OCI-LY7 (cell line): ENCODE measurements at regions not wholly inside any gene's neighbourhood (a gene's known extent, or its start where the extent isn't known, plus 50 kb on each side); places are given as distances from the start of the nearest gene placed in this dataset.

ENCODE experiments used
- BruUV-seq: library from RNA; stranded (reverse); fragments of 400-500 nt; replicated peaks from 2 replicates; lab custom pipeline; 2021; lab: Mats Ljungman, UMichigan
- CTCF ChIA-PET: fragments of 300-600 bp; sonication (Branson Sonifier 250); formaldehyde crosslinking; loops from one replicate; lab custom pipeline; 2022; ENCODE audit warnings: antibody characterized with exemption; ENCODE audit not compliant: unreplicated experiment; lab: Charles Lee
- POLR2A ChIA-PET: fragments of 300-600 bp; sonication (Branson Sonifier 250); formaldehyde crosslinking; loops from one replicate; lab custom pipeline; 2022; ENCODE audit warnings: antibody characterized with exemption; lab: Charles Lee
- DNase-seq: peaks from one replicate; pipeline ENCODE4 v3.0.0-alpha.2; 2015; ENCODE audit warnings: low spot score
- H2AFZ ChIP-seq: fragments of 200-600 bp; sonication (generic), shearing (Covaris generic); 2 replicates; pipeline ENCODE4 v1.6.1; 2014; ENCODE audit warnings: mild to moderate bottlenecking, antibody characterized with exemption, low read length, moderate library complexity
- H3K27ac ChIP-seq: fragments of 200-600 bp; sonication (generic); 2 replicates; pipeline ENCODE4 v1.5.1; 2014; ENCODE audit warnings: mixed run types, low read depth, mild to moderate bottlenecking, moderate library complexity, low read length, inconsistent platforms; ENCODE audit not compliant: poor library complexity, severe bottlenecking
- H3K36me3 ChIP-seq: fragments of 200-600 bp; sonication (generic); 2 replicates; pipeline ENCODE4 v1.6.1; 2014; ENCODE audit warnings: mild to moderate bottlenecking, antibody characterized with exemption, low read length, moderate library complexity, mixed read lengths; ENCODE audit not compliant: insufficient read depth
- H3K4me1 ChIP-seq: fragments of 200-600 bp; sonication (generic); 2 replicates; pipeline ENCODE4 v1.5.1; 2014; ENCODE audit warnings: mild to moderate bottlenecking, low read length; ENCODE audit not compliant: insufficient read depth, poor library complexity, severe bottlenecking
- H3K4me2 ChIP-seq: fragments of 200-600 bp; sonication (generic); 2 replicates; pipeline ENCODE4 v1.6.1; 2014; ENCODE audit warnings: mild to moderate bottlenecking, low read length
- H3K4me3 ChIP-seq: fragments of 200-600 bp; sonication (generic); 2 replicates; pipeline ENCODE4 v1.5.1; 2014; ENCODE audit warnings: mild to moderate bottlenecking, low read depth, low read length; ENCODE audit not compliant: poor library complexity, severe bottlenecking
- H3K79me2 ChIP-seq: fragments of 200-600 bp; sonication (generic); 2 replicates; pipeline ENCODE4 v1.6.1; 2016; ENCODE audit warnings: low read depth, mild to moderate bottlenecking, low read length, moderate library complexity, mixed read lengths; ENCODE audit not compliant: insufficient read depth
- H3K9me2 ChIP-seq: fragments of 200-600 bp; sonication (generic); 2 replicates; pipeline ENCODE4 v1.6.1; 2016; ENCODE audit warnings: mild to moderate bottlenecking, low read length, mixed read lengths; ENCODE audit not compliant: insufficient read depth
- H3K9me3 ChIP-seq: fragments of 200-600 bp; sonication (generic); 2 replicates; pipeline ENCODE4 v1.6.1; 2014; ENCODE audit warnings: mild to moderate bottlenecking, mixed run types, low read length, mixed read lengths
- H4K20me1 ChIP-seq: fragments of 200-600 bp; sonication (generic); 2 replicates; pipeline ENCODE4 v1.6.1; 2014; ENCODE audit warnings: mild to moderate bottlenecking, antibody characterized with exemption, low read length, moderate library complexity, mixed read lengths; ENCODE audit not compliant: insufficient read depth
- CTCF ChIP-seq: fragments of 200-600 bp; sonication (generic); conservative IDR thresholded peaks from 2 replicates; pipeline ENCODE4 v1.5.1; 2014; ENCODE audit warnings: mild to moderate bottlenecking, antibody characterized with exemption, low read length, moderate library complexity, mixed read lengths
- EZH2phosphoT487 ChIP-seq: fragments of 200-600 bp; sonication (generic); IDR thresholded peaks from 2 replicates; pipeline ENCODE4 v1.6.1; 2018; ENCODE audit warnings: low read depth, borderline replicate concordance, mild to moderate bottlenecking, mixed run types, antibody characterized with exemption, low read length, moderate library complexity, mixed read lengths
- intact Hi-C: fragments of 100-400 bp; cut with micrococcal nuclease; formaldehyde crosslinking; loops from one replicate; pipeline ENCODE4 v1.10.0; 2022; ENCODE audit not compliant: unreplicated experiment

GRCh38 chr2:22037274-22037673, 913.5 kb downstream of the TDRD15 start:
- no TSS peak for BruUV-seq
- TF ChIP-seq CTCF (no peak), EZH2phosphoT487 (no peak)
- Histone ChIP-seq H3K27ac (no peak overlapping the region), H2AFZ (no peak overlapping the region), H3K4me1 (no peaks in the 10 kb centered on the region), H3K9me2 (no peaks in the 10 kb centered on the region), H4K20me1 (no peaks in the 10 kb centered on the region), H3K4me2 (no peak overlapping the region), H3K4me3 (no peak overlapping the region), H3K9me3 (no peaks in the 10 kb centered on the region), H3K79me2 (no peaks in the 10 kb centered on the region), H3K36me3 (no peaks in the 10 kb centered on the region)
- DNase-seq: no peak
- intact Hi-C loops: no loop called here
- ChIA-PET CTCF (no interaction called here), POLR2A (interaction anchor here (1.0 kb wide), 1 partner anchor 8 kb away, joined by 4 read pairs; no protein-coding TSS in a partner anchor)

GRCh38 chr2:22043784-22044183, 920.0 kb downstream of the TDRD15 start:
- Histone ChIP-seq H3K79me2 (no peaks in the 10 kb centered on the region), H3K9me2 (no peaks in the 10 kb centered on the region), H3K9me3 (no peaks in the 10 kb centered on the region), H3K4me1 (no peaks in the 10 kb centered on the region), H3K4me2 (no peak overlapping the region), H3K4me3 (no peak overlapping the region), H4K20me1 (no peaks in the 10 kb centered on the region), H3K27ac (no peak overlapping the region), H2AFZ (no peak overlapping the region), H3K36me3 (no peaks in the 10 kb centered on the region)
- no peak for DNase-seq
- no TSS peak for BruUV-seq
- ChIA-PET POLR2A (no interaction called here), CTCF (no interaction called here)
- intact Hi-C loops: no loop called here
- no peak for TF ChIP-seq EZH2phosphoT487
- TF ChIP-seq CTCF: no peak

GRCh38 chr2:22055784-22056620, 932.2 kb downstream of the TDRD15 start:
- ChIA-PET POLR2A (no interaction called here), CTCF (no interaction called here)
- H3K36me3 ChIP-seq: no peaks in the 10 kb centered on the region
- H2AFZ ChIP-seq: no peak overlapping the region
- no peak for DNase-seq
- no peaks in the 10 kb centered on the region for H4K20me1 ChIP-seq
- intact Hi-C loops: no loop called here
- no peak overlapping the region for H3K27ac ChIP-seq
- H3K79me2 ChIP-seq: no peaks in the 10 kb centered on the region
- TF ChIP-seq CTCF (no peak), EZH2phosphoT487 (no peak)
- no peaks in the 10 kb centered on the region for H3K9me3 ChIP-seq
- no TSS peak for BruUV-seq
- no peak overlapping the region for H3K4me3 ChIP-seq
- no peaks in the 10 kb centered on the region for H3K4me1 ChIP-seq
- H3K4me2 ChIP-seq: no peak overlapping the region
- H3K9me2 ChIP-seq: no peaks in the 10 kb centered on the region
